Immature natural killer cell (primary cell): ENCODE measurements at regions not wholly inside any gene's neighbourhood (a gene's known extent, or its start where the extent isn't known, plus 50 kb on each side); places are given as distances from the start of the nearest gene placed in this dataset.

ENCODE experiments used
- DNase-seq, 3 donors: peaks; one replicate each; pipeline ENCODE4 v3.0.0; 2022; ENCODE audit warnings: mixed read lengths in 1 of 3
- H3K27ac Mint-ChIP-seq, 6 donors: one replicate each; pipeline ENCODE4 v1.8.0; 2020; ENCODE audit warnings: mixed read lengths in 6 of 6, mild to moderate bottlenecking in 5 of 6, inconsistent platforms in 4 of 6, moderate library complexity in 3 of 6
- H3K27me3 Mint-ChIP-seq, 3 donors: one replicate each; pipeline ENCODE4 v1.8.0; 2020 to 2021; ENCODE audit warnings: low read depth in 3 of 3, mild to moderate bottlenecking in 3 of 3, mixed read lengths in 3 of 3, moderate library complexity in 3 of 3, inconsistent platforms in 1 of 3
- H3K36me3 Mint-ChIP-seq, 3 donors: one replicate each; pipeline ENCODE4 v1.8.0; 2020; ENCODE audit warnings: mixed read lengths in 3 of 3, inconsistent platforms in 2 of 3, mild to moderate bottlenecking in 2 of 3
- H3K4me1 Mint-ChIP-seq, 2 donors: one replicate each; pipeline ENCODE4 v1.8.0; 2020; ENCODE audit warnings: inconsistent platforms in 2 of 2, mild to moderate bottlenecking in 2 of 2, mixed read lengths in 2 of 2, moderate library complexity in 1 of 2
- H3K4me3 Mint-ChIP-seq, 5 donors: one replicate each; pipeline ENCODE4 v1.8.0; 2020; ENCODE audit warnings: mild to moderate bottlenecking in 5 of 5, mixed read lengths in 5 of 5, inconsistent platforms in 3 of 5, moderate library complexity in 3 of 5
- H3K9me3 Mint-ChIP-seq, 6 donors: one replicate each; pipeline ENCODE4 v1.8.0; 2020; ENCODE audit warnings: mild to moderate bottlenecking in 6 of 6, mixed read lengths in 6 of 6, inconsistent platforms in 4 of 6, moderate library complexity in 3 of 6

DNA sequence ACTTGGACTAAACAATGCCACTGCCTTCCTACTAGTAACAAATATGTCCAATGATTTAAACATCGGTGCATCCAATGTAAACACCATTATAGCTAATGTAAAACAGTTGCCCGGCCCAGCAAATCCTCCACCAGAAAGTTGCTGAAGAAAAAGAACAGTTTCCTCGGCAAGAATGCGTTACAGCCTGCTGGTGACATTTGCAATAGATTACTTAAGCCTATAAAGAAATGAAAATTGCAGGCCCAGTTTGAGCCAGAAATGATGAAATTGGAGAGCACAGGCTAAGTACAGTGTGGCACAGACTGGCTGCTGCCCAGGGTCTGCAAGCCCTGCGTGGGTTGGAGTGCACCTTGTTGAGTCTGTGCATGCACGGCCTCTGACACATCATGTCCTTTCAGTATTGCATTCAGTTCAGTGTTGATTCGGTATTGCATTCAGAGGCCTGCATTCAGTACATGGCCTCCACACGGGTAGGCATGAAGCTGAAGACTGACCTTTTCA, 406.0 kb upstream of the KLF4 start:
- no peaks in the 10 kb centered on the region for H3K4me1 Mint-ChIP-seq
- H3K27ac Mint-ChIP-seq = no peak overlapping the region
- peaks cover 0 to 3% (median 2%) of the 10 kb centered on the region in 3 donors for H3K27me3 Mint-ChIP-seq
- H3K9me3 Mint-ChIP-seq = peaks cover 0 to 10% (median 3%) of the 10 kb centered on the region in 6 donors
- no peaks in the 10 kb centered on the region for H3K36me3 Mint-ChIP-seq
- no peak for DNase-seq
- no peak overlapping the region for H3K4me3 Mint-ChIP-seq

DNA sequence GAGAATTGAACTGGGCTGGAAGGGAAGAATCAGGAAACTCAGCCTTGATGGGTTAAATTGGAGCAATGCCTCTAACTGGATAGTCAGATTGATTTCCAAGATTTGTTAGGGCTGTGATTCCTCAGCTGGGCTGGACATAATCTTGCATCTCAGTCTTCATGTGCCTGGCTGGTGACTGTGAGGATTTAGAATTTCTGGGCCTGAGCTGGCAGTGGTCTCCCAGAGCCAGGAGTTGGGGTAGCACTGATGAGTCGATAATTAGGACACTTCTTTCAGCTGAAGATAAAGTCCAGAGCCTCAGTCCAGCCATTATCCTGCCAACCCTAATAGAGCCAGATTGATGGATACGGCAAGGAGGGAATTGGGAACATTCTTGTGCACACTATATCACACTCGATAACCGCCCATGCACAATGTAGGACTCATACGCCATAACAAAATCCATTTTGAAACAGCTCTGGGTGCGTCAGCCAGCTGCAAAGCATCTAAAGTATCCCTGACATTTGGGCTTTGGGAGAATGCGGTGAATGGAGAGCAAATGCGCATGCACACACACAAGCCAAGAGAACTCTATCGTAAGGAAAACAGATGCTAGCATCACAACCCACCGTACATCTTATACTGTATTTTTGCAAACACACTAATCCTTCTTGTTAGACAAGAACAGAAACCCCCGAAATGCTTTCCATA, 405.1 kb upstream of the KLF4 start:
- no peak overlapping the region for H3K27ac Mint-ChIP-seq
- H3K4me3 Mint-ChIP-seq = no peak overlapping the region
- peaks cover 0 to 8% (median 3%) of the 10 kb centered on the region in 6 donors for H3K9me3 Mint-ChIP-seq
- DNase-seq = no peak
- H3K4me1 Mint-ChIP-seq = no peaks in the 10 kb centered on the region
- H3K36me3 Mint-ChIP-seq = no peaks in the 10 kb centered on the region
- H3K27me3 Mint-ChIP-seq = no peaks in the 10 kb centered on the region

DNA sequence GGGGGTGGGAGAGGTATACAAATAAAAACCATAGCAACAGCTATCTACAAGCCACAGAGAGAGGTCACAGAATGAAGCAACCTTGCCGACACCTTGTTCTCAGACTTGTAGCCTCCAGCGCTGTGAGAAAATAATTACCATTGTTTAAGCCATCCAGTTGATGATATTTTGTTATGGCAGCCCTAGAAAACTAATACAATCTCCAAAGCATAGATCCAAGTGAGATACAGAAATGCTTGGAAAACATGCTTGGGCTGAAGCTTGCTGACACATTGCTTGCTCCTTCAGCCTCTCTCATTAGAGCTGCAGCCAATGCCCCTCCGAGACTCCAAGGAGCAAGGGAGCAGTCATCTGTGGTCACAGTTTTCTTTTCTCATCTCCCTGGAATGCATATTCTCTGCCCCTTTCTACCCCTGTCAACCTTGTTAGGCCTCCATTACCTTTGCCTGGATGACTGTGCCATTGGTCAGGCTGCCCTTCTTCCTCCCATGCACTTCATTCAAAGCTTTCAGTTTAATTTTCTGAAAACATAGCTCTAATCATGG, 401.4 kb upstream of the KLF4 start:
- H3K9me3 Mint-ChIP-seq = peaks cover 0 to 10% (median 4%) of the 10 kb centered on the region in 6 donors
- no peak for DNase-seq
- H3K4me3 Mint-ChIP-seq = no peak overlapping the region
- H3K27ac Mint-ChIP-seq = no peak overlapping the region
- H3K4me1 Mint-ChIP-seq = no peaks in the 10 kb centered on the region
- no peaks in the 10 kb centered on the region for H3K36me3 Mint-ChIP-seq
- H3K27me3 Mint-ChIP-seq = peaks cover 0 to 2% (median 0%) of the 10 kb centered on the region in 3 donors

DNA sequence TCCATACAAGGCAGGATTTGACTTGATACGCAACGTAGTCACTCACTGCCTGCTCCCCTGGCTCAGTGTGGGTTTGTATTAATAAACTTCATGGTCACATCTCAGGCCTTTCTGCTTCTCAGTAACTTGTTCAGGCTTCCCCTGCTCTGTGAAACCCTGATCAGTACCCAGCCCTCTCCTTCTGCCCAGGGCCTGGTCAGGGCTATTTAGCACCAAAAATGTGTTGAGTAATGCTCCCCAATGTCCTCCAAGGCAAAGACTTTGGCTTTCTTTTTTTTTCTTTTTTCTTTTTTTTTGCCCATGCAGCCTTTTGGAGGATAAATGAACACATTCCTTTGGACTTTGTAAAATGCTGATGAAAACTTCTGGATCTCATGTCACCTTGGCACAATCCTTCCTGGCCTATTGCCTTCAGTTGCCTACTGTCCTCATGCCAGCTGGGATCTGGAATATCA, 399.2 kb upstream of the KLF4 start:
- Mint-ChIP-seq H3K27ac (no peak overlapping the region), H3K27me3 (peaks cover 0 to 2% (median 0%) of the 10 kb centered on the region in 3 donors), H3K36me3 (no peaks in the 10 kb centered on the region), H3K4me3 (no peak overlapping the region), H3K4me1 (no peaks in the 10 kb centered on the region), H3K9me3 (peaks cover 0 to 9% (median 4%) of the 10 kb centered on the region in 6 donors)
- DNase-seq = no peak

DNA sequence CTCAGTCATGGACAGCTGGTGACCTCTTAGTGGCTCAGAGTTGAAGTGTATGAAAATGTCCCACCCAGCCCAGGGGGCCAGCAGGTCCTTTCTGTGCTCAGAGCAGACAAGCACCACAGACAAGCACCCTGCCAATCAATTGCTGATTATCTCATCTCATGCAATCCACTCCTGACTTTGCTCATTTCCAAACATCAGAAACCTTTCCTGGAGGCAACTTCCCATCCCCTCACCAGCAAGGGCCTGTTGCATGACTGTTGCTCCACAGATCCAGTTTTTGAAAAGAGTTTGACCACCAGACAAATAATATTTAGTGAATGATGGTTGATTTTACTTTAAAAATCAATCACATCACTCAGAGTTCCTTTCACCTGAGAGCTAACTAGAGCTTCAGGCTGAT, 397.3 kb upstream of the KLF4 start:
- DNase-seq = no peak
- Mint-ChIP-seq H3K4me3 (no peak overlapping the region), H3K27me3 (peaks cover 0 to 2% (median 0%) of the 10 kb centered on the region in 3 donors), H3K4me1 (no peaks in the 10 kb centered on the region), H3K27ac (no peak overlapping the region), H3K36me3 (no peaks in the 10 kb centered on the region), H3K9me3 (peaks cover 0 to 9% (median 4%) of the 10 kb centered on the region in 6 donors)

DNA sequence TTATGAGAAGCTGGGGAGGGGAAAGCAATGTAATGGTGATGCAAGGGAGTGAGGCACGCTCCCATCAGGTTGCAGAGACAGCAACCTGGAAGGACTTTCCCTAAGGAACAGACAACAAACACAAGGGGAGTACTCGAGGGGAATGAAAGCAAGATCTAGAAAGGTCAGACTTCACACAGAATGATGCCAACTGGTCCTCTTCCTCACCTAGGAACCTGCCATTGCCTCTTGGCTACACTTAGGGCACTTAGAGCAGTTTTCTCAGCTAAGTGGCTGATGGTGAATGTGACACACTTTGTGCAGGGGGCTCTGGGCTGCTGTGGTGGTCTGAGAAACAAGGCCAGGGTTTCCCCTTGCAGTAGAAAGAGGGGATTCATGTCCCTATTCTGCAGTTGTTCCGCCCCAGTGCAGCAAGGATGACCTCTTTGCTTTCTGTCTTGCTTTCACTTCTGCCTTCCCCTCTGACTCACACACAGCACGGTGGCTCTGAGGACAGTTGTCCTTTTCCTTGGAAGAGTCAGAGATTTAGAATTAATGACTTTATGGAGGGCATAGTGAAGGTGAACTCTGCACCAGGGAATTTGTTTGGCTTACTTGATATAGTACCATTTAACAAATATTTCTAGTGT, 394.0 kb upstream of the KLF4 start:
- H3K27me3 Mint-ChIP-seq = no peaks in the 10 kb centered on the region
- no peaks in the 10 kb centered on the region for H3K4me1 Mint-ChIP-seq
- no peak overlapping the region for H3K27ac Mint-ChIP-seq
- H3K9me3 Mint-ChIP-seq = peaks cover 0 to 12% (median 3%) of the 10 kb centered on the region in 6 donors
- H3K36me3 Mint-ChIP-seq = no peaks in the 10 kb centered on the region
- no peak overlapping the region for H3K4me3 Mint-ChIP-seq
- no peak for DNase-seq

DNA sequence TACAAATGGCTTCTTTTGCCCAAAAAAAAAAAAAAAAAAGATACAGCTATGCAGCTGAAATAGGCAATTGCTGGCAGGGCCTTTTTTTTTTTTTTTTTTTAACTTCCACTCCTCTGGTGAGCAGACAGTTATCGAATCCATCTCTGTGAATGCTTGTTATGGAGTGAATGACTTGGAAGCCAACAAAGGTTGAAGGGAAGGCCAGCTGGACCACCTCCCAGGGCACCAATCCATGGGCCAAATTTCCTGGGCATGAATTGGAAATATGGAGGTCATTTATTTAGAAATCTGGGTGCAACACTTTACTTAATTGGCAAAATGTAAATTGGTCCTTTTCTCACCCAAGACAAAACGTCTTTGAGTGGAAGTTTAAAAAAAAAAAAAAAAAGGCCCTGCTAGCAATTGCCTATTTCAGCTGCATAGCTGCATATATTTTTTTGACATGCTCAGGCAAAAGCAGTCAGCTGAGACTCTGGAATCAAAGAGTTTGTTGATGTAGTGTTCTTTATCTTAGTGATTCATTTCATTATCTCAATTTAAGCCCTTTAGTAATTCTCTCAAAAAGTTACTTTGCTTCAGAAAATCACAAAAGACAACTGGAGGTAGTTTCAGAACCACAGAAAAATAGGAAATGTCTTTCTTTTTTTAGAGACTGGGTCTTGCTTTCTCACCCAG, 392.2 kb upstream of the KLF4 start:
- H3K36me3 Mint-ChIP-seq = no peaks in the 10 kb centered on the region

DNA sequence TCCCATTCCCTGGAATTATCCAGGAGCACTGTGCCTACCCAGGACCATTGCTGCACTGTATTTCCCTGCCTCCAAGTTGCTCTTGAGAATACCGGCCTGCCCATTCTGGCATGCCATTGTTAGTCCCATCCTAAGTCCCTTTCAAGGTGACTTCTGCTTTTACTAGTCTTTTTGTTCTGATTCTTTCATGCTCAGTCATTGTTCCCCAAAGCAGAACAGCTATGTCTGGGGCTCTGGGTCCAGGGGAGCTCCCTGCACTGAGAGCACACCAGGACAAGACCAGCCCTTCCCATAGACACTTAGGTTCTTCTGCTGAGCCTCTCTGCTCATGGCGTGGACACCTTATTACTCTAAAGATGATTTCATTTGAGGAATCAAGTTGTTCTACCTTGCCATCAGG, 388.9 kb upstream of the KLF4 start:
- no peaks in the 10 kb centered on the region for H3K4me1 Mint-ChIP-seq
- no peaks in the 10 kb centered on the region for H3K36me3 Mint-ChIP-seq
- no peak overlapping the region for H3K27ac Mint-ChIP-seq
- no peak for DNase-seq
- H3K27me3 Mint-ChIP-seq = no peaks in the 10 kb centered on the region
- no peak overlapping the region for H3K4me3 Mint-ChIP-seq
- H3K9me3 Mint-ChIP-seq = peaks cover 0 to 19% (median 3%) of the 10 kb centered on the region in 6 donors

More for the DNA sequence above, 392.2 kb upstream of the KLF4 start:
- H3K27me3 Mint-ChIP-seq = no peaks in the 10 kb centered on the region
- H3K9me3 Mint-ChIP-seq = peaks cover 0 to 13% (median 2%) of the 10 kb centered on the region in 6 donors
- no peaks in the 10 kb centered on the region for H3K4me1 Mint-ChIP-seq
- DNase-seq = no peak
- H3K27ac Mint-ChIP-seq = no peak overlapping the region
- H3K4me3 Mint-ChIP-seq = no peak overlapping the region

DNA sequence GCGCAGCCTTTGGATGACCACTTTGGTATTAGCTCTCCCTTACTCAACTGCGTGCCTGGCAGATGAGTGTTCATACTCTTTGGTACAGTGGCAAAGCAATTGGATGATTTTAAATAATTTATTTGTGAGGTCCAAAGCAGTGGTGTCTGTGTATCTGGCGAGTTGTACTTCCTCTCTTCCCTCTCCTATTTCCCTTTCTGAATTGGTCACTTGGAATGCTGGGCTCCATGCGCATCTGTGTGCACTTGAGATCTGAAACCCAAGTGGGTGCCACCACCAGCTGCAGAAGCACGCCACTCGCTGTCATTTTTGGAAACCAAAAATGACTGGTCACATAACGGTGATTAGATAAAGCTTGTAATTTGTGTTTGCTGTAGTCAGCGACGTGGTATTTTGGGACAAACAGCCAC, 386.0 kb upstream of the KLF4 start:
- no peak for DNase-seq
- H3K9me3 Mint-ChIP-seq = peaks cover 0 to 11% (median 4%) of the 10 kb centered on the region in 6 donors
- H3K4me1 Mint-ChIP-seq = no peaks in the 10 kb centered on the region
- H3K36me3 Mint-ChIP-seq = no peaks in the 10 kb centered on the region
- no peaks in the 10 kb centered on the region for H3K27me3 Mint-ChIP-seq
- no peak overlapping the region for H3K27ac Mint-ChIP-seq
- peak overlapping the region in 1 of 5 donors; percentile 5 for H3K4me3 Mint-ChIP-seq

DNA sequence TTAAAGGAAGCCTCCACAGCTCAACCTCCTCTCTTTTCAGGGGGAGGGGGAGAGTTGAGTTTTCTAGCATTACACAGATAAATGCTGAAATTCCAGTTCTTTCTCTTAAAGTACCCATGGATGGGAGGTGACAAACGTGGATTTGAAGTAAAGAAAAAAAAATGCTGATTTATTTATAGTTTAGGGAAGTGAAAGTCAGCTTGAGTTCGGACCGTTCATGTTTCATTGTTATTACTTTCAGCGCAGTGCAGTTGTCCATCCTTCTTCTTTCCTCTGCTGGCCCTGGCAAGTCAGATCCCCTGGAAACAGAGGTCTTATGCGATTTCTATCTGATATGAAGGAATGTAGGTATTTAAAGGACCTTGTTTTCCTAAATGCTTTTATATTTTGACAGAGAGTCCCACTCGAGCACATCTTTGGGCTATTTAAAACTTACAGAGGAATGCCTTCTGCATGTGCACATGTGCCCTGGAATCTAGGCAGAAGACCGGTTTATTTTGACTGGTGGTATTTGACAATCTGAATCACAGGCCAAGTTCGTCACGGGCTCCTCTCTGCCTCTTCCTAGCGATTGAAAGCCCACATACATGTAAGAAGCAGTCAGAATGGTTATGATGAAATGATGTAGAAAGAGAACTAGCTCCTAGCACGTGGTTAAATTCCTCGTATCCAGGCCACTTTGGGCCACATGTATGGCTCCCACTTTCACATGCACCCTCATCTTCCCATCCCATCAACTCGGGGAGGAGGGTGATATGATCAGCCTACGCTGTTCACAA, 385.2 kb upstream of the KLF4 start:
- Mint-ChIP-seq H3K4me3 (no peak overlapping the region), H3K27ac (no peak overlapping the region), H3K9me3 (peaks cover 0 to 11% (median 4%) of the 10 kb centered on the region in 6 donors), H3K4me1 (no peaks in the 10 kb centered on the region), H3K36me3 (no peaks in the 10 kb centered on the region), H3K27me3 (no peaks in the 10 kb centered on the region)
- DNase-seq = no peak

DNA sequence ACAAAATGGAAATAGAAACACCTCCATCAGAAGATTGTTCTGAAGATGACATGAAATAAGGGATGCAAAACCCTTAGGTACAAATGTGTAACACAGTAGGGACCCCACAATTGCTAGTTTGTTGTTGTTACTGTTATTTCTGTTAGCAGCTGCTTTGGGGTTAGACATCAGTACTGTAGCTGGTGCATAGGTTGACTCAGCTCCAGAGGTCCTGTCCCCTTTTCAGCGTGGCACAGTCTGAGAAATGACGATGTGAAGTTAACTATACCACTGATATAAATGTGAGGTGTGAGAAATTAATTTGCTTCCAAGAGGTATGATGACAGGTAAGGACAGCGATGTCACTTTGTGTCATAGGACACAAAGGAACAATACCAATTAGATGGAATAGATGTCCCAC, 384.6 kb upstream of the KLF4 start:
- H3K27ac Mint-ChIP-seq = no peak overlapping the region
- no peak for DNase-seq
- H3K4me3 Mint-ChIP-seq = no peak overlapping the region
- peaks cover 0 to 9% (median 2%) of the 10 kb centered on the region in 6 donors for H3K9me3 Mint-ChIP-seq
- H3K36me3 Mint-ChIP-seq = no peaks in the 10 kb centered on the region
- H3K27me3 Mint-ChIP-seq = peaks cover 0 to 2% (median 0%) of the 10 kb centered on the region in 3 donors
- no peaks in the 10 kb centered on the region for H3K4me1 Mint-ChIP-seq

DNA sequence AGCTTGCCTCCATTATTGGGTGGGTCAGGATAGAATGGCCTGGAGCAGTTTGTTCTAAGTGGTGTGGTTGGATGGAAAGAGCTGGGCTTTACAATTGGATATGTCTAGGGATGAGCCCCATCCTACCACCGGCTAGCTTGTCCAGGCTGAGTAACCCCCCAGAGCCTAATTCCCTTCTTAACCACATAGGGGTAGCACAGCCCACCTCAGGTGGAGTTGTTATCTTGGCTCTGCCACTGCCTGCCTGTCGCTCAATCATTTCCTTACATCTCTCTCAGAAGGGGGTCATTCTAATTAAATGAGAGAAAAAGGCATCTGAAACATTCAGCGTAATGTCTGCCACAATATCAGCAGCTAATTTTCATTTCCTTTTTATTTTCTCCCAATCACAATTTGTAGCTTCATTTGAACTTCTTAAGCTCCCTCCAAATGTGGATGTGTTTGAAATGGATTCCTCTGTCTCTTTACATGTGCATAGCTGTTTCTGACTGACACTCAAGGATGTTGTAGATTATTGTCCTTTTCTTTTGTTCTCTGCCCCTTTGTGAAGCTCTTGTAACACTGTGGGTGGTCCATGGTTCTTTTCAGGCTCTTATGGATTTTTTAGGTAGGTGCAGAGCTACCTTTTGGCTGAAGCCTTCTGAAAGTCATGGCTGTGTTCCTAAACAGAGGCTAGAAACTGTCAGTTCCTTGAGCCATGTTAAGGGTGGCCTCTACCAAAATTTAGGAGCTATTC, 383.1 kb upstream of the KLF4 start:
- H3K9me3 Mint-ChIP-seq = peaks cover 0 to 9% (median 2%) of the 10 kb centered on the region in 6 donors
- no peak overlapping the region for H3K4me3 Mint-ChIP-seq
- no peaks in the 10 kb centered on the region for H3K36me3 Mint-ChIP-seq

More for the DNA sequence above, 383.1 kb upstream of the KLF4 start:
- no peak overlapping the region for H3K27ac Mint-ChIP-seq
- H3K4me1 Mint-ChIP-seq = no peaks in the 10 kb centered on the region
- DNase-seq = no peak
- H3K27me3 Mint-ChIP-seq = peaks cover 0 to 2% (median 0%) of the 10 kb centered on the region in 3 donors
